ENCODE measurements at regions not wholly inside any gene's neighbourhood (a gene's known extent, or its start where the extent isn't known, plus 50 kb on each side); places are given as distances from the start of the nearest gene placed in this dataset.

GRCh38 chr5:56512313-56512996 lies 279.3 kb upstream of the ANKRD55 start:
- no peak for DNase-seq

- DNase-seq, result no peak
Measured at GRCh38 chr5:56511326-56511841, 278.3 kb upstream of the ANKRD55 start.

GRCh38 chr5:56508249-56508648 lies 275.1 kb upstream of the ANKRD55 start:
- DNase-seq, result no peak

- no peak for DNase-seq
Measured at GRCh38 chr5:56507351-56507930, 274.3 kb upstream of the ANKRD55 start.

- peak; percentile 74 for DNase-seq
Measured at GRCh38 chr5:56506211-56506965, 273.3 kb upstream of the ANKRD55 start.

GRCh38 chr5:56503929-56504328 lies 270.8 kb upstream of the ANKRD55 start:
- DNase-seq, result no peak

GRCh38 chr5:56501781-56502557 lies 268.8 kb upstream of the ANKRD55 start:
- DNase-seq, result no peak

- DNase-seq, result no peak
Measured at GRCh38 chr5:56499901-56500300, 266.8 kb upstream of the ANKRD55 start.

- DNase-seq, result no peak
Measured at GRCh38 chr5:56499491-56499890, 266.4 kb upstream of the ANKRD55 start.

- no peak for DNase-seq
Measured at GRCh38 chr5:56498759-56499395, 265.7 kb upstream of the ANKRD55 start.

GRCh38 chr5:56496581-56497063 lies 263.5 kb upstream of the ANKRD55 start:
- DNase-seq, result no peak

GRCh38 chr5:56494300-56494731 lies 261.2 kb upstream of the ANKRD55 start:
- peak; percentile 57 for DNase-seq

- no peak for DNase-seq
Measured at GRCh38 chr5:56493766-56494165, 260.6 kb upstream of the ANKRD55 start.

- DNase-seq, result no peak
Measured at GRCh38 chr5:56493308-56493707, 260.2 kb upstream of the ANKRD55 start.

GRCh38 chr5:56492812-56493211 lies 259.7 kb upstream of the ANKRD55 start:
- no peak for DNase-seq

- no peak for DNase-seq
Measured at GRCh38 chr5:56490971-56491468, 257.9 kb upstream of the ANKRD55 start.

- DNase-seq, result no peak
Measured at GRCh38 chr5:56489272-56489671, 256.1 kb upstream of the ANKRD55 start.

- no peak for DNase-seq
Measured at GRCh38 chr5:56487528-56488115, 254.5 kb upstream of the ANKRD55 start.

- no peak for DNase-seq
Measured at GRCh38 chr5:56482363-56482762, 249.2 kb upstream of the ANKRD55 start.

GRCh38 chr5:56481428-56482357 lies 248.6 kb upstream of the ANKRD55 start:
- DNase-seq, result peak; percentile 17
